HUES6 (cell line): ENCODE measurements at regions not wholly inside any gene's neighbourhood (a gene's known extent, or its start where the extent isn't known, plus 50 kb on each side); places are given as distances from the start of the nearest gene placed in this dataset.

Source experiments
- H3K27ac ChIP-seq: 2 replicates; pipeline ENCODE4 v1.7.0; 2013; ENCODE audit warnings: low read depth, mild to moderate bottlenecking, low read length, inconsistent platforms
- H3K27me3 ChIP-seq: 2 replicates; pipeline ENCODE4 v1.6.1; 2013; ENCODE audit warnings: low read length; ENCODE audit not compliant: control insufficient read depth, insufficient read depth
- H3K36me3 ChIP-seq: 2 replicates; pipeline ENCODE4 v1.6.1; 2013; ENCODE audit warnings: low read length; ENCODE audit not compliant: control insufficient read depth, insufficient read depth
- H3K4me1 ChIP-seq: 2 replicates; pipeline ENCODE4 v1.6.1; 2013; ENCODE audit warnings: low read length; ENCODE audit not compliant: control insufficient read depth, insufficient read depth
- H3K4me3 ChIP-seq: 2 replicates; pipeline ENCODE4 v1.5.1; 2013; ENCODE audit warnings: low read depth, low read length
- H3K9ac ChIP-seq: one replicate; pipeline ENCODE4 v1.6.1; 2013; ENCODE audit warnings: mild to moderate bottlenecking, low read length
- H3K9me3 ChIP-seq: 2 replicates; pipeline ENCODE4 v1.6.1; 2013; ENCODE audit warnings: low read depth, low read length; ENCODE audit not compliant: control insufficient read depth, insufficient read depth

DNA sequence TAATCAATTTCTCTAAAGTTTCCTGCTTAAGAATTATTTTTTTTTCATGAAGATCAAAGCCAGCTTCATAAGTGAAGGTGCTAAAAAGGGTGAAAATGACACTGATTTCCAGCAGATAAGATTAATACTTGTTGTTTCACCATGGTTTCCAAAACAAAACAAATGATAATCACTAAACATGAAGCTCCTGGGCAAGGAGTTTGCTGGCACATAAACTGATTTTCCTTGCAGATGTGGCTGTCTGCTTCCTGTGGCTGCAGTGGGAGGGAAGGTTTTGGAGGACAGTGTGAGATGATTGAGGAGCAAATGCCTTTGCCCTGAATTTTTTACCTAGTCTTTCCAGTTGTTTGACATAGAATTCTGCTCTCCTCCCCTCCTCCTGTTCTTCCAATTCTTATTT, 228.8 kb downstream of the DIPK2A start:
- no peak overlapping the region for H3K9ac ChIP-seq
- H3K4me3 ChIP-seq, result no peak overlapping the region
- H3K36me3 ChIP-seq, result no peaks in the 10 kb centered on the region
- H3K9me3 ChIP-seq, result no peaks in the 10 kb centered on the region
- H3K27ac ChIP-seq, result no peak overlapping the region; the same call in 1 of the 2 replicates
- no peaks in the 10 kb centered on the region for H3K4me1 ChIP-seq
- no peaks in the 10 kb centered on the region for H3K27me3 ChIP-seq

DNA sequence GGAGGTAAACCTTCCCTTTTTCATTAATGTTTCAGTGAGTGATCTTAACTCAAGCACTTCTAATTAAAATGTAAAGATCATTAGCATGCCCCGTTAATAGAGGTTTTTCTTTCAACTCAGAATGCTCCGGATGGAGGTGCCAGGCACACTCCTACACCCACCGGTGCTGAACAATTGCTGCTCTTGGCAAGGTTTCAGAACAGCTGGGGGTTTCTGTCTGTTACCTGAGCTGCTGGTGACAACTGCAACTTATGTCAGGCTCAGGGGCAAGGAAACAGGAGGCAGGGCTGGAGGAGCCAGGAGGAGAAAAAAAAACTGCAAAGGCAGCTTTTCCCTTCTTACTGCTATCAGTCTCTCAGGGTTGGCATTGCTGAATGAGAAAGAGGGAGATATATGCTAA, 250.1 kb downstream of the DIPK2A start:
- H3K9me3 ChIP-seq, result no peaks in the 10 kb centered on the region
- H3K4me3 ChIP-seq, result no peak overlapping the region
- H3K4me1 ChIP-seq, result peaks cover 4% of the 10 kb centered on the region; the same call in 1 of the 2 replicates
- H3K27me3 ChIP-seq, result no peaks in the 10 kb centered on the region
- no peaks in the 10 kb centered on the region for H3K36me3 ChIP-seq
- H3K27ac ChIP-seq, result no peak overlapping the region
- H3K9ac ChIP-seq, result no peak overlapping the region

DNA sequence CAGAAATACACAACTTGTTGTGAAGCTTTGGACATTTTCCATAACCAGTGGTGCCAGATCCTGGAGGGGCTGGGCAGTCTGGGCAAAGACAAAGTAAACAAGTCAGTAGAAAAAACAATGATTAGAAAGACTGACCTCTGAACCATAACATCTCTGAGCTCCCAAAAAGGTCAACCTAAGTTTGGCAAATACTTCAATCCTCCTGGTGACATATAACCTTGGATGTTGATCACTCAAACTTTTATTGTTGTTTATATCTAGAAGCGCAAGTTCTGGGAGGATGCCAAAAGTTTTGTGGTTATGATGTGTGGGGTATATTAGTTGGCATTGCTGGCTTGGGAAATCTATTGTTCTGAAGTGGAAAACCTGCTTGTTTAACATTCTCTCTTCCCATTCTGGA, 257.7 kb downstream of the DIPK2A start:
- Histone ChIP-seq H3K9ac (no peak overlapping the region), H3K4me1 (no peaks in the 10 kb centered on the region), H3K27ac (no peak overlapping the region), H3K27me3 (no peaks in the 10 kb centered on the region), H3K36me3 (no peaks in the 10 kb centered on the region), H3K9me3 (no peaks in the 10 kb centered on the region), H3K4me3 (no peak overlapping the region)

DNA sequence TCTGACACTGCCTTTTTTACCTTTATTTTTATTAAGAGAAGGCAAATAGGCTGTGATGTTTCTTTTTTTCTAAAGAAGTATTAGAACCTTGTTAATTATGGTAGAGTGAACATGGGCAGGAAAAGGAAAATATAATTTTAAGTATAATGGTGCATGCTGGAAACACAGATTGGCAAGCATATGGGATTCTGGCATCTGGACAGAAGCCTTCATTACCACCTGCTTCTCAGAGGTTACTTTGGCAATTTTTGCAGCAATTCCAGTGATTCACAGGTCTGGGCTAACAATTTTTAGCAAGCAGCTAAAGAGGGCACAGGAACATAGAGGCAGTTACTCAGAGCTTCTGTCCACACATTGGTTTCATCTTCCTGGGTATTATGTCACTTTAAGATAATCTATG, 258.3 kb downstream of the DIPK2A start:
- no peaks in the 10 kb centered on the region for H3K9me3 ChIP-seq
- H3K36me3 ChIP-seq, result no peaks in the 10 kb centered on the region
- H3K4me3 ChIP-seq, result no peak overlapping the region
- no peak overlapping the region for H3K27ac ChIP-seq
- H3K4me1 ChIP-seq, result no peaks in the 10 kb centered on the region
- H3K27me3 ChIP-seq, result no peaks in the 10 kb centered on the region
- no peak overlapping the region for H3K9ac ChIP-seq

DNA sequence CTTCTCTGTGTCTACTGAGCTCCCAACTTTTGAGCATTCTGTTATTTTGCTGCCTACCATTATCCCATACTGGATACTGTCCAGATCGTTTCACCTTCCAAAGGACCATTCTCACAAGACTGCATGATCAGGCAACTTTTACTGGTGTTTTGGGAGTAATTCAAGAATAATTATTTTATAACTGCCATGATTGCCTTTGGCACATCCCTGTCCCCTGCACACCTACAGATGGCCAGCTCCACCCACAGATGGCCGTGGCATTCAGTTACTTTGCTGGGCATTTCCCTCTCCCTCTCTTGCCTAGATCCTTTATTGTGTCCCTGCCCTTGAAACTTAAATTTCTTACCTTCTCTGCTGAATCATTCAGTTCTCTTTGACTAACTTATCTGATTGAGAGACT, 263.9 kb downstream of the DIPK2A start:
- H3K9ac ChIP-seq, result no peak overlapping the region
- H3K27me3 ChIP-seq, result no peaks in the 10 kb centered on the region
- no peak overlapping the region for H3K4me3 ChIP-seq
- no peaks in the 10 kb centered on the region for H3K9me3 ChIP-seq
- H3K27ac ChIP-seq, result no peak overlapping the region
- H3K36me3 ChIP-seq, result no peaks in the 10 kb centered on the region
- H3K4me1 ChIP-seq, result no peaks in the 10 kb centered on the region

DNA sequence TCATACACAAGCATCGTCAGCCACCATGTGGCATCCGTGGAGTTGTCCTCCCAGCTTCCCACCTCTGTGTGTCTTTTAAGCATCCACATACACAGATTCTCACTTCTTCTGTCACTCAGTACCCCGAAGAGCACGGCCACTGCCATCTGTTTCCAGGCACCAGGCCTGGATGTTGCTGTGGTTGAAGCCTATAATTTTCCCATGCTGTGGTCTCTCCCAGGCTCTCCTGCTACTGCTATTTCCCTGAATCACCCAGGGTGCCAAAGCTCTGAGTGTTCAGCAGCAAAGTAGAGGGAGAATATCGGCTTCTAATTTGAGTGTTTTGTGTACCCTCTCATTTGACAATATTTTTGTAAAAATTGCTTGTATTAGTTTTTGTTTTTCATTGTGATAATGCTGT, 265.7 kb downstream of the DIPK2A start:
- no peak overlapping the region for H3K27ac ChIP-seq
- no peaks in the 10 kb centered on the region for H3K27me3 ChIP-seq
- no peaks in the 10 kb centered on the region for H3K9me3 ChIP-seq
- H3K4me1 ChIP-seq, result no peaks in the 10 kb centered on the region
- no peak overlapping the region for H3K4me3 ChIP-seq
- no peak overlapping the region for H3K9ac ChIP-seq
- H3K36me3 ChIP-seq, result no peaks in the 10 kb centered on the region

DNA sequence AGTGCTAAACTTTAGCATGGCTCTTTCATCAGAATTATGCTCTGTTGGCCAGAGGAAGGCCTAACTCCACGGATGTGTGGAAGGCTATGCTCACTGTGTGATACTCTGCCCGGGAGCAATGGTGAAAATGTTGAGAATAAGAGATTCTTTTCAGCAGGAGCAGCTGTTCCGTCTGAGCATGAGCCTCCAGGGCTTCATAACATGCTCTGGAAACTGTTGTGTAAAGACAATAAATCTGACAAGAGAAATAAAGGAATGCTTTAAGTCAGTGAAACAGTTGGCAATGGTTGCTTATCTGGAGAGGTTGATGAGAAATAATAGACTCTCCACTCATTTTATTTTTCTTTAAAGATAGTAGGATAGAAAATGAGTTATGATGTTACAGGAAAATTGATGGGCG, 269.8 kb downstream of the DIPK2A start:
- Histone ChIP-seq H3K27me3 (no peaks in the 10 kb centered on the region), H3K4me3 (no peak overlapping the region), H3K27ac (no peak overlapping the region), H3K4me1 (no peaks in the 10 kb centered on the region), H3K9ac (no peak overlapping the region), H3K36me3 (no peaks in the 10 kb centered on the region), H3K9me3 (no peaks in the 10 kb centered on the region)

DNA sequence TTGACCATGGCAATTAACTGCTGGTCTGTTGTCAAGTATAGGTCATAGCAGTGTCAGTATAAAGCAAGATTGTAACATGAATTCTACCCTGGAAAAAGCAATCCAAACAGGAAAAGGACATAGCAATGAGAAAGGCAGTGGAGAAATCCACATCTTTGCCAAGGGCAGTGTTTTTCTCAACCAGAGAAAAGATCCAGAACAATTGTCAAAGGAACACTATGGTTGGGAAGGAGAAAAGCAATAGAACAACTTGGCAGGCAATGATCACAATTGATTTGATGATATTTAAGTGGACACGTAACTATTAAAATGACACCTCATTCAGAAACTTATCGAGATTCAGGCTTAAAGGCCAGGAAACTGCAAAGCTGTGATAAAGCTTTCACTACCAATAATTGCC, 271.1 kb downstream of the DIPK2A start:
- Histone ChIP-seq H3K9me3 (no peaks in the 10 kb centered on the region), H3K9ac (no peak overlapping the region), H3K4me1 (no peaks in the 10 kb centered on the region), H3K27me3 (no peaks in the 10 kb centered on the region), H3K4me3 (no peak overlapping the region), H3K27ac (no peak overlapping the region), H3K36me3 (no peaks in the 10 kb centered on the region)

DNA sequence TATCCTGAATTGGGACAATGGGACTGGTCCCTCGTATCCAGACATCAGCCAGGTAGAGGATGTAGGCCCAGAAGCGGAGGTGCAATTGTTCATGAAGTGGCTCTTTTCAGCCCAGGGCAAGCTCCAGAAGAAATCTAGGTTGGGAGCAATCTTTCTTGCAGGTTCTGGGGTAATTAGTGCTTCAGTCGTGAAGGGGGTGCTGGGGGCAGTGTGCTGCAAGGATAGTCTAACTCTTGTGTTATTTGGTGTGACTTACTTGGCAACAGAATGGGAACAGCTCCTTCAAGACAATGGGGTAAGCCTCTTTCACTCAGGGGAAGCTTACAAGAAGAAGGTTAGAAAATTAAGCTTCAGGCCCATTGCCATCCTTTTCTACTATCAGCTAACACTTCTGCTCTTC, 273.0 kb downstream of the DIPK2A start:
- Histone ChIP-seq H3K4me1 (no peaks in the 10 kb centered on the region), H3K4me3 (no peak overlapping the region), H3K9ac (no peak overlapping the region), H3K9me3 (no peaks in the 10 kb centered on the region), H3K27me3 (no peaks in the 10 kb centered on the region), H3K36me3 (no peaks in the 10 kb centered on the region), H3K27ac (no peak overlapping the region)

DNA sequence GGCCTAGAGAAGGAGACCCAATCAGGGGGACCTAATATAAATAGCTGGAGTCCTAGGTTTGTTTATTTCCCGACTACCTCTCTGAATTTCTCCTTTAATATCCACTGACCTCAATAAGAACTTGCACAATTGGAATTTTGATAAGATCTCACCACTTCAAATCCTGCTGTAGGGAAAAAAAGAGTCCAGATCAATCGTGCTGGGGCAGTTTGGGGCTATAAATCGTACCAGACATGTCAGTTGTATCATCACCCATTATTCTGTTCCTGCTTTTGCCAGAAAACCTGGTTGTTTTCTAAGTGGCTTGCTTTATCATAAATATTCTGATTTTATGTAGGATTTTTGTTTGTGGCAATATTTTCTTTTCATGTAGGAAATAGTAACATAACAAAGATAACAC, 281.3 kb downstream of the DIPK2A start:
- H3K9me3 ChIP-seq, result no peaks in the 10 kb centered on the region
- no peak overlapping the region for H3K27ac ChIP-seq
- no peaks in the 10 kb centered on the region for H3K36me3 ChIP-seq
- no peaks in the 10 kb centered on the region for H3K27me3 ChIP-seq
- no peaks in the 10 kb centered on the region for H3K4me1 ChIP-seq
- H3K4me3 ChIP-seq, result no peak overlapping the region
- H3K9ac ChIP-seq, result no peak overlapping the region

DNA sequence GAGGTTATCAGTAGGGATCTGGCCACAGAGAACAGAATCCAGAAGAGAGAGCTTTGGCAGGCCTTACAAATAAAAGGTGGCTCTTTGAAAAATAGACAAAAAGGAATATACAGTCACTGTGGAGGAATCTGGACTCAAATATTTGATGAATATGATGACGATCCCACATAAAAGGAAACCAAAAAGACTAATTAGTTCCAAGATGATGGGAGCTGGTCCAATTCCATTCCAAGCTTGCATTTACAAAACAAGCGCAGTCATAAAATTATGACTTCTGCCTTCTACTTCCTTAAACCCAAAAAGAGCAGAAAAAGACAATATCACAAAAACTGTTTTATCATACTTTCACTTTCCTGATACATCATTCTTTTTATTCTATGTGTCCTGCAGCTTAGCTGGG, 285.8 kb downstream of the DIPK2A start:
- no peaks in the 10 kb centered on the region for H3K9me3 ChIP-seq
- no peaks in the 10 kb centered on the region for H3K36me3 ChIP-seq
- no peak overlapping the region for H3K4me3 ChIP-seq
- no peaks in the 10 kb centered on the region for H3K4me1 ChIP-seq
- no peak overlapping the region for H3K9ac ChIP-seq
- H3K27ac ChIP-seq, result no peak overlapping the region
- H3K27me3 ChIP-seq, result no peaks in the 10 kb centered on the region

DNA sequence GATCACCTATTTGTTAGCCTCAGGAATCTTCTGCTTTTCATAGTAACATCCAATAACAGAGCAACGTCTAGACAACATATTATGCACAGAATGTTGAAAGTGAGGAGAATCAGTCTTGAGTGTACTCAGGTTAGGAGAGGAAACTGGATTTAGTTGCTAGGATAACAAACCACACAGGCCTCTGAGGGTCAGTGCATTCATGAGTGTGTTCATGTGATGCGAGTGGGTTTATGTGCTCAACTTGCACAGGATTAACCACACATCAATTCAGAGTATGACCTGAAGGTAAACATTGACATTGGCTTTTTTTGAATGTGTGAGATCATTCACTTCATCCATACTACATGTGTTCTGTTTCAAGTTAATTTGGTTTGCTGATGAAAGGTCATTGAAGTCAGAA, 287.6 kb downstream of the DIPK2A start:
- Histone ChIP-seq H3K4me3 (no peak overlapping the region), H3K27me3 (no peaks in the 10 kb centered on the region), H3K36me3 (no peaks in the 10 kb centered on the region), H3K9me3 (no peaks in the 10 kb centered on the region), H3K9ac (no peak overlapping the region), H3K4me1 (no peaks in the 10 kb centered on the region), H3K27ac (no peak overlapping the region)
